ENCODE measurements at regions not wholly inside any gene's neighbourhood (a gene's known extent, or its start where the extent isn't known, plus 50 kb on each side); places are given as distances from the start of the nearest gene placed in this dataset.

GRCh38 chrX:66919280-66919832 lies 280.5 kb upstream of the EDA2R start:
- TF ChIP-seq CTCF (IDR thresholded peaks at IDR 0.05) (no peak), ZFX (IDR thresholded peaks at IDR 0.05; ENCODE audit: borderline replicate concordance) (no peak)
